HL-60 (cell line): ENCODE measurements at regions not wholly inside any gene's neighbourhood (a gene's known extent, or its start where the extent isn't known, plus 50 kb on each side); places are given as distances from the start of the nearest gene placed in this dataset.

ENCODE experiments used
- DNase-seq, 2 experiments: peaks; one replicate each; pipeline ENCODE4 v3.0.0-alpha.2; 2010 to 2020; ENCODE audit warnings: low read depth in 1 of 2, low spot score in 1 of 2
- H3K27ac ChIP-seq: fragments of 250-450 bp; sonication (Bioruptor Pico); replicated peaks from 2 replicates; pipeline ENCODE4 v1.5.1; 2020; ENCODE audit warnings: mild to moderate bottlenecking, moderate library complexity
- H3K27me3 ChIP-seq: fragments of 250-450 bp; sonication (Bioruptor Pico); 2 replicates; pipeline ENCODE4 v1.5.1; 2021; ENCODE audit warnings: mild to moderate bottlenecking, moderate library complexity; ENCODE audit not compliant: insufficient read depth, poor library complexity, severe bottlenecking
- H3K4me3 ChIP-seq: replicated peaks from 2 replicates; pipeline ENCODE4 v1.5.1; 2011; ENCODE audit warnings: mild to moderate bottlenecking, control low read depth, low read length; ENCODE audit not compliant: insufficient read depth
- CTCF ChIP-seq: IDR thresholded peaks from one replicate; pipeline ENCODE4 v1.5.1; 2011; ENCODE audit warnings: low read length, control low read depth, inconsistent platforms; ENCODE audit not compliant: insufficient read depth
- GABPA ChIP-seq: IDR thresholded peaks from 2 replicates; pipeline ENCODE4 v1.6.1; 2012; ENCODE audit warnings: low read depth
- POLR2AphosphoS5 ChIP-seq: IDR thresholded peaks from 2 replicates; pipeline ENCODE4 v1.6.1; 2012; ENCODE audit warnings: low read depth
- REST ChIP-seq: IDR thresholded peaks from 2 replicates; pipeline ENCODE4 v1.6.1; 2012; ENCODE audit warnings: low read depth; ENCODE audit not compliant: insufficient replicate concordance
- SPI1 ChIP-seq: IDR thresholded peaks from 2 replicates; pipeline ENCODE4 v1.6.1; 2012; ENCODE audit warnings: low read depth, mild to moderate bottlenecking, borderline replicate concordance

GRCh38 chr3:54028372-54028771 is 94.0 kb upstream of the CACNA2D3 start:
- no peak for DNase-seq
- TF ChIP-seq POLR2AphosphoS5 (no peak), GABPA (no peak), CTCF (no peak), SPI1 (no peak), REST (no peak)
- no peaks in the 10 kb centered on the region for H3K27me3 ChIP-seq
- H3K4me3 ChIP-seq, result no peak overlapping the region
- no peak overlapping the region for H3K27ac ChIP-seq

- H3K4me3 ChIP-seq, result no peak overlapping the region
- H3K27ac ChIP-seq, result no peak overlapping the region
- H3K27me3 ChIP-seq, result no peaks in the 10 kb centered on the region
- no peak for DNase-seq
- TF ChIP-seq REST (no peak), GABPA (no peak), CTCF (no peak), POLR2AphosphoS5 (no peak), SPI1 (no peak)
Measured at GRCh38 chr3:54026543-54026942, 95.8 kb upstream of the CACNA2D3 start.

- Histone ChIP-seq H3K4me3 (no peak overlapping the region), H3K27ac (no peak overlapping the region), H3K27me3 (no peaks in the 10 kb centered on the region)
- TF ChIP-seq REST, result no peak
- no peak for TF ChIP-seq SPI1
- TF ChIP-seq GABPA, result no peak
- no peak for TF ChIP-seq POLR2AphosphoS5
- no peak for TF ChIP-seq CTCF
- DNase-seq, result no peak
Measured at GRCh38 chr3:54021071-54021470, 101.3 kb upstream of the CACNA2D3 start.
